HepG2 (cell line): ENCODE measurements at regions not wholly inside any gene's neighbourhood (a gene's known extent, or its start where the extent isn't known, plus 50 kb on each side); places are given as distances from the start of the nearest gene placed in this dataset.

Source experiments
- CBX1 ChIP-seq: IDR thresholded peaks from one replicate; pipeline ENCODE4 v1.6.1; 2016; ENCODE audit warnings: antibody characterized with exemption, low read depth
- GMEB1 ChIP-seq: sonication (generic); formaldehyde crosslinking; IDR thresholded peaks from 2 replicates; pipeline ENCODE4 v1.5.1; 2020; ENCODE audit warnings: missing genetic modification reagents, mild to moderate bottlenecking, borderline replicate concordance
- IRF2 ChIP-seq: IDR thresholded peaks from 2 replicates; pipeline ENCODE4 v1.6.1; 2018; ENCODE audit warnings: missing genetic modification reagents, missing compliant biosample characterization
- MEIS1 ChIP-seq: sonication (generic); formaldehyde crosslinking; IDR thresholded peaks from 2 replicates; pipeline ENCODE4 v1.9.0; 2021; ENCODE audit warnings: mild to moderate bottlenecking, missing genetic modification reagents, moderate library complexity, borderline replicate concordance
- MYC ChIP-seq: sonication (generic); formaldehyde crosslinking; IDR thresholded peaks from 2 replicates; pipeline ENCODE4 v1.9.0; 2021; ENCODE audit warnings: missing genetic modification reagents, borderline replicate concordance
- PREB ChIP-seq: sonication (generic); formaldehyde crosslinking; IDR thresholded peaks from 2 replicates; pipeline ENCODE4 v1.4.0; 2020; ENCODE audit warnings: missing genetic modification reagents
- RCOR2 ChIP-seq: IDR thresholded peaks from 2 replicates; pipeline ENCODE4 v1.6.1; 2016; ENCODE audit warnings: missing biosample characterization, missing genetic modification reagents
- REST ChIP-seq, 2 experiments: IDR thresholded peaks; 2 replicates each; pipeline ENCODE4 v1.6.1; 2011 to 2012; ENCODE audit warnings: low read length in 2 of 2, borderline replicate concordance in 1 of 2, low read depth in 1 of 2, mild to moderate bottlenecking in 1 of 2, moderate library complexity in 1 of 2
- SIX1 ChIP-seq: sonication (generic); formaldehyde crosslinking; IDR thresholded peaks from 2 replicates; pipeline ENCODE4 v1.4.0; 2020; ENCODE audit warnings: missing genetic modification reagents, borderline replicate concordance
- TFDP2 ChIP-seq: sonication (generic); formaldehyde crosslinking; IDR thresholded peaks from 2 replicates; pipeline ENCODE4 v1.4.0; 2020; ENCODE audit warnings: missing genetic modification reagents
- THYN1 ChIP-seq: sonication (generic); formaldehyde crosslinking; IDR thresholded peaks from 2 replicates; pipeline ENCODE4 v1.8.1; 2023; ENCODE audit warnings: low read depth, mild to moderate bottlenecking, moderate library complexity, missing genetic modification reagents, borderline replicate concordance
- USF2 ChIP-seq, 2 experiments: sonication (generic) in 1 of 2; formaldehyde crosslinking in 1 of 2; IDR thresholded peaks; 2 replicates each; pipeline versions ENCODE4 v1.5.1 to v1.6.1; 2011 to 2020; ENCODE audit warnings: borderline replicate concordance in 1 of 2, low read depth in 1 of 2, low read length in 1 of 2, mild to moderate bottlenecking in 1 of 2, missing genetic modification reagents in 1 of 2, moderate library complexity in 1 of 2
- ZBTB7B ChIP-seq: sonication (generic); formaldehyde crosslinking; IDR thresholded peaks from 2 replicates; pipeline ENCODE4 v1.4.0; 2020; ENCODE audit warnings: missing genetic modification reagents
- ZEB1 ChIP-seq: IDR thresholded peaks from 2 replicates; pipeline ENCODE4 v1.6.1; 2012; ENCODE audit warnings: mild to moderate bottlenecking, low read depth, inconsistent platforms; ENCODE audit not compliant: insufficient replicate concordance
- ZSCAN30 ChIP-seq: sonication (generic); formaldehyde crosslinking; IDR thresholded peaks from 2 replicates; pipeline ENCODE4 v1.5.0; 2020; ENCODE audit warnings: mild to moderate bottlenecking, missing genetic modification reagents
- TF ChIP-seq, protein P1 (sequence below): sonication (generic); formaldehyde crosslinking; conservative IDR thresholded peaks from 2 replicates; pipeline ENCODE4 v1.8.0; 2022; ENCODE audit warnings: missing genetic modification reagents

- TF ChIP-seq ZSCAN30 (no peak), PREB (CRISPR knock-in tag) (no peak), ZEB1 (no peak), GMEB1 (no peak), MEIS1 (no peak), ZBTB7B (CRISPR knock-in tag) (no peak), CBX1 (no peak), MYC (CRISPR knock-in tag) (peak; percentile 28; the same call in 1 of the 2 replicates), RCOR2 (CRISPR knock-in tag) (no peak), THYN1 (no peak), USF2 (IDR thresholded peaks at IDR 0.05; ENCODE audit: low read depth, low read length) (no peak), USF2 (CRISPR knock-in tag; IDR thresholded peaks at IDR 0.05; ENCODE audit: borderline replicate concordance) (0 out of 2 replicates have a peak, but pooled peaks have one; percentile 27), TFDP2 (CRISPR knock-in tag) (peak; percentile 41; the same call in 1 of the 2 replicates), REST (IDR thresholded peaks at IDR 0.05; ENCODE audit: borderline replicate concordance in 1 of 2, low read depth in 1 of 2, low read length in 2 of 2) (no peak), SIX1 (CRISPR knock-in tag) (no peak), IRF2 (CRISPR knock-in tag) (no peak)
- TF ChIP-seq, protein P1, sequence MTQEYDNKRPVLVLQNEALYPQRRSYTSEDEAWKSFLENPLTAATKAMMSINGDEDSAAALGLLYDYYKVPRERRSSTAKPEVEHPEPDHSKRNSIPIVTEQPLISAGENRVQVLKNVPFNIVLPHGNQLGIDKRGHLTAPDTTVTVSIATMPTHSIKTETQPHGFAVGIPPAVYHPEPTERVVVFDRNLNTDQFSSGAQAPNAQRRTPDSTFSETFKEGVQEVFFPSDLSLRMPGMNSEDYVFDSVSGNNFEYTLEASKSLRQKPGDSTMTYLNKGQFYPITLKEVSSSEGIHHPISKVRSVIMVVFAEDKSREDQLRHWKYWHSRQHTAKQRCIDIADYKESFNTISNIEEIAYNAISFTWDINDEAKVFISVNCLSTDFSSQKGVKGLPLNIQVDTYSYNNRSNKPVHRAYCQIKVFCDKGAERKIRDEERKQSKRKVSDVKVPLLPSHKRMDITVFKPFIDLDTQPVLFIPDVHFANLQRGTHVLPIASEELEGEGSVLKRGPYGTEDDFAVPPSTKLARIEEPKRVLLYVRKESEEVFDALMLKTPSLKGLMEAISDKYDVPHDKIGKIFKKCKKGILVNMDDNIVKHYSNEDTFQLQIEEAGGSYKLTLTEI (CRISPR knock-in tag) = no peak
These were observed 707.9 kb downstream of the AACS start (continued) for GRCh38 chr12:125773033-125773640.
